ENCODE measurements at regions not wholly inside any gene's neighbourhood (a gene's known extent, or its start where the extent isn't known, plus 50 kb on each side); places are given as distances from the start of the nearest gene placed in this dataset.

DNA sequence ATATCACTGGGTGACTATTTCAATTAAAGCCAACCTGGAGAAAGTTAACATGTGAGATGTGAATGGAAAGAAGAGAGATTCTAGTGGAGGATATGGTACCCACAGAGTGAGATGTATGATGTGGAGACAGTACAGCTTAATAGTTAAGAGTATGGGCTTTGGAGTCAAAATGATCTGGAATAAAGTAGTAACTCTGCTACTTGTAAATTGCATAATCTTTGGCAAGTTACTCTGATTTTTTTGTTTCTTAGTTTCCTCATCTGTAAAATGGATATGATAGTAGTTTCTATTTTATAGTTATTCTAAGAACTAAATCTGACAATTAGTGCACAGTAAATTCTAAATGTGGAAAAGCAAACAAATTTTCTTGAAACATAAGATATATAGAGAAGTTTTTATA lies 79.2 kb downstream of the ISOC1 start:
- Histone ChIP-seq H3K79me1 (ENCODE audit: low read depth, low read length) (no peaks in the 10 kb centered on the region), H3K27ac (replicated peaks; ENCODE audit: low read length) (no peak overlapping the region), H4K8ac (ENCODE audit: low read depth, low read length) (no peak overlapping the region), H3K4me1 (ENCODE audit: control insufficient read depth in 2 of 2, insufficient read depth in 1 of 2, low read depth in 1 of 2, low read length in 2 of 2) (no peaks in the 10 kb centered on the region), H2BK12ac (ENCODE audit: low read length) (no peak overlapping the region), H2BK15ac (ENCODE audit: low read length) (no peak overlapping the region), H3K9ac (ENCODE audit: low read depth, low read length, poor library complexity) (no peak overlapping the region), H3K23ac (ENCODE audit: low read depth, low read length, poor library complexity) (no peak overlapping the region), H3K36me3 (replicated peaks in 1 of 2; ENCODE audit: control insufficient read depth in 2 of 2, insufficient read depth in 2 of 2, low read length in 2 of 2) (no peaks in the 10 kb centered on the region), H3K4me3 (ENCODE audit: low read length in 2 of 2) (no peak overlapping the region), H2BK120ac (ENCODE audit: low read depth, low read length) (no peak overlapping the region), H2BK5ac (ENCODE audit: low read length) (no peak overlapping the region), H3K14ac (ENCODE audit: low read length) (no peak overlapping the region), H3K9me3 (replicated peaks in 1 of 2; ENCODE audit: control insufficient read depth in 2 of 2, insufficient read depth in 1 of 2, low read depth in 1 of 2, low read length in 2 of 2) (no peaks in the 10 kb centered on the region), H3K27me3 (ENCODE audit: control insufficient read depth in 3 of 3, insufficient read depth in 3 of 3, low read depth in 1 of 3, low read length in 3 of 3) (no peaks in the 10 kb centered on the region), H2AK5ac (ENCODE audit: low read depth, low read length) (no peak overlapping the region), H4K91ac (ENCODE audit: low read depth, low read length, poor library complexity) (no peak overlapping the region), H3K4ac (ENCODE audit: low read length) (no peak overlapping the region), H3K18ac (ENCODE audit: low read length) (no peak overlapping the region), H3K4me2 (ENCODE audit: insufficient read depth, low read length, poor library complexity, severe bottlenecking) (no peak overlapping the region), H2AFZ (ENCODE audit: low read length) (no peak overlapping the region)
- DNase-seq (ENCODE audit: low spot score): no peak

DNA sequence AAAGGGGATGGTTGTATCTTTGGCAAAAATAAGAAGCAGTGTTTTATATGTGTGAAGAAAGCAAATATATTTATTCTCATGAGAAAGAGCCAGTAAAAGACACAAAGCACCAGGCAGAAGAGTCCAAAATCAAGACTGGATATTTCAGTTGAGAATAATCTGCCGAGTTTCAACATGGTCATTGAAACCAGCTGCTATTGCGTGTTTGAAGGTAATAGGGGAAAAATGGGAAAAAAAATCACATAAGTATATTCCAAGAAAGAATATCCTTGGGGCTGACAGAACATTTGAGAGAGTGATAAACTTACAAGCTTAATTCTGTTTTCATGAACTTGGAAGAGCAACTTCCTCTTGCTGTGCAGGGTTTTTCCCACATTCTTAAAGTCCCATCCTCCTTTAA lies 79.9 kb downstream of the ISOC1 start:
- Histone ChIP-seq H2BK15ac (ENCODE audit: low read length) (no peak overlapping the region), H3K23ac (ENCODE audit: low read depth, low read length, poor library complexity) (no peak overlapping the region), H2AFZ (ENCODE audit: low read length) (no peak overlapping the region), H3K4me1 (ENCODE audit: control insufficient read depth in 2 of 2, insufficient read depth in 1 of 2, low read depth in 1 of 2, low read length in 2 of 2) (no peaks in the 10 kb centered on the region), H3K4ac (ENCODE audit: low read length) (no peak overlapping the region), H3K79me1 (ENCODE audit: low read depth, low read length) (no peaks in the 10 kb centered on the region), H2BK5ac (ENCODE audit: low read length) (no peak overlapping the region), H2BK120ac (ENCODE audit: low read depth, low read length) (no peak overlapping the region), H3K27ac (replicated peaks; ENCODE audit: low read length) (no peak overlapping the region), H2AK5ac (ENCODE audit: low read depth, low read length) (no peak overlapping the region), H2BK12ac (ENCODE audit: low read length) (no peak overlapping the region), H3K4me3 (ENCODE audit: low read length in 2 of 2) (no peak overlapping the region), H3K14ac (ENCODE audit: low read length) (no peak overlapping the region), H3K18ac (ENCODE audit: low read length) (no peak overlapping the region), H3K36me3 (replicated peaks in 1 of 2; ENCODE audit: control insufficient read depth in 2 of 2, insufficient read depth in 2 of 2, low read length in 2 of 2) (no peaks in the 10 kb centered on the region), H3K27me3 (ENCODE audit: control insufficient read depth in 3 of 3, insufficient read depth in 3 of 3, low read depth in 1 of 3, low read length in 3 of 3) (no peaks in the 10 kb centered on the region), H3K9ac (ENCODE audit: low read depth, low read length, poor library complexity) (no peak overlapping the region), H3K9me3 (replicated peaks in 1 of 2; ENCODE audit: control insufficient read depth in 2 of 2, insufficient read depth in 1 of 2, low read depth in 1 of 2, low read length in 2 of 2) (no peaks in the 10 kb centered on the region), H4K91ac (ENCODE audit: low read depth, low read length, poor library complexity) (no peak overlapping the region), H4K8ac (ENCODE audit: low read depth, low read length) (no peak overlapping the region), H3K4me2 (ENCODE audit: insufficient read depth, low read length, poor library complexity, severe bottlenecking) (no peak overlapping the region)
- WGBS, 2 donors (ENCODE audit: extremely low coverage in 2 of 2, insufficient read length in 2 of 2, insufficient replicate concordance in 1 of 2): no CpG with 5 or more reads among the region's 2 CpGs
- DNase-seq (ENCODE audit: low spot score): no peak

DNA sequence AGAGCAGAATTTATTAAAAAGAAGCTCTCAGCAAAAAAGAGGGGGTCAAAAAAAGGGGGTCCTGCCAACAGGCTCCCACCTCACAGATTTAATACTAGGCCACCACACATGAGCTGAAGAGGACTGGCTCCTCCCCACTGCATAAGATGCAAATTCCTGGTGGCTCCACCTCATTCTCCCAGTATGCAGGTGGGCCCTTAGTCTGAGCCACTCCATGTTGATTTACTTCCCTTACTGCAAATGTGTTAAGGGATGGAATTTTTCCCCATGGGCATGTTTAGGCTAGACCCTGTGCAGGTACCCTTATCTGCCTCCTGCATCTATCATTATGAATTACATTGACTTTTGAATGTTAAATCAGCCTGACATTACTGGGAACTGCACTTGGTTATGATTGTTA lies 82.9 kb downstream of the ISOC1 start:
- no peak for DNase-seq (ENCODE audit: low spot score)
- Histone ChIP-seq H2BK5ac (ENCODE audit: low read length) (no peak overlapping the region), H4K91ac (ENCODE audit: low read depth, low read length, poor library complexity) (no peak overlapping the region), H3K4ac (ENCODE audit: low read length) (no peak overlapping the region), H3K14ac (ENCODE audit: low read length) (no peak overlapping the region), H2BK12ac (ENCODE audit: low read length) (no peak overlapping the region), H2BK15ac (ENCODE audit: low read length) (no peak overlapping the region), H3K4me3 (ENCODE audit: low read length in 2 of 2) (no peak overlapping the region), H3K18ac (ENCODE audit: low read length) (no peak overlapping the region), H3K4me2 (ENCODE audit: insufficient read depth, low read length, poor library complexity, severe bottlenecking) (no peak overlapping the region), H3K9me3 (replicated peaks in 1 of 2; ENCODE audit: control insufficient read depth in 2 of 2, insufficient read depth in 1 of 2, low read depth in 1 of 2, low read length in 2 of 2) (no peaks in the 10 kb centered on the region), H3K4me1 (ENCODE audit: control insufficient read depth in 2 of 2, insufficient read depth in 1 of 2, low read depth in 1 of 2, low read length in 2 of 2) (no peaks in the 10 kb centered on the region), H3K79me1 (ENCODE audit: low read depth, low read length) (no peaks in the 10 kb centered on the region), H3K36me3 (replicated peaks in 1 of 2; ENCODE audit: control insufficient read depth in 2 of 2, insufficient read depth in 2 of 2, low read length in 2 of 2) (no peaks in the 10 kb centered on the region), H2AK5ac (ENCODE audit: low read depth, low read length) (no peak overlapping the region), H3K27ac (replicated peaks; ENCODE audit: low read length) (no peak overlapping the region), H2AFZ (ENCODE audit: low read length) (no peak overlapping the region), H3K23ac (ENCODE audit: low read depth, low read length, poor library complexity) (no peak overlapping the region), H3K9ac (ENCODE audit: low read depth, low read length, poor library complexity) (no peak overlapping the region), H3K27me3 (ENCODE audit: control insufficient read depth in 3 of 3, insufficient read depth in 3 of 3, low read depth in 1 of 3, low read length in 3 of 3) (no peaks in the 10 kb centered on the region), H4K8ac (ENCODE audit: low read depth, low read length) (no peak overlapping the region), H2BK120ac (ENCODE audit: low read depth, low read length) (no peak overlapping the region)

DNA sequence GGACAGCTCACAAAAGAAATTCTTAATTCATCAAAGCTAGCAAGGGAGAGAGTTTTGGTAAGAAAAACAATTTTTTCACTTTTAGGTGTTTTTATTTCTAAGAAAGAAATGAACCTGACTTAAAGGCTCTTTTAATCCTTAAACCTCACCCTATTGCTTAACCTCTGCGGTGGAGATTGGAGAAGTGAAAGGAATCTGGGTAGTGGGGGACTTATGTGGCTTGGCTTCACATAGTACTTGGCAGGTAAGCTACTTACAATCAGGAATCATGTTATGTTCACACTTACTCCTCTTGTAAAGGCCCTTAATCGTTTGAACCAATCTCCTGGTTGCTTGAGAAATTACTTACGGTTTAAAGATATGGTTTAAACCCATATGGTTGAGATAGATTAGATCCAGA lies 104.8 kb downstream of the ISOC1 start:
- Histone ChIP-seq H2AK5ac (ENCODE audit: low read depth, low read length) (no peak overlapping the region), H3K4ac (ENCODE audit: low read length) (no peak overlapping the region), H3K14ac (ENCODE audit: low read length) (no peak overlapping the region), H3K18ac (ENCODE audit: low read length) (no peak overlapping the region), H3K9ac (ENCODE audit: low read depth, low read length, poor library complexity) (no peak overlapping the region), H3K4me2 (ENCODE audit: insufficient read depth, low read length, poor library complexity, severe bottlenecking) (no peak overlapping the region), H2BK5ac (ENCODE audit: low read length) (no peak overlapping the region), H3K23ac (ENCODE audit: low read depth, low read length, poor library complexity) (no peak overlapping the region), H3K9me3 (replicated peaks in 1 of 2; ENCODE audit: control insufficient read depth in 2 of 2, insufficient read depth in 1 of 2, low read depth in 1 of 2, low read length in 2 of 2) (no peaks in the 10 kb centered on the region), H2AFZ (ENCODE audit: low read length) (no peak overlapping the region), H3K36me3 (replicated peaks in 1 of 2; ENCODE audit: control insufficient read depth in 2 of 2, insufficient read depth in 2 of 2, low read length in 2 of 2) (no peaks in the 10 kb centered on the region), H3K27me3 (ENCODE audit: control insufficient read depth in 3 of 3, insufficient read depth in 3 of 3, low read depth in 1 of 3, low read length in 3 of 3) (no peaks in the 10 kb centered on the region), H4K91ac (ENCODE audit: low read depth, low read length, poor library complexity) (no peak overlapping the region), H3K27ac (replicated peaks; ENCODE audit: low read length) (no peak overlapping the region), H4K8ac (ENCODE audit: low read depth, low read length) (no peak overlapping the region), H3K4me3 (ENCODE audit: low read length in 2 of 2) (no peak overlapping the region), H2BK12ac (ENCODE audit: low read length) (no peak overlapping the region), H2BK15ac (ENCODE audit: low read length) (no peak overlapping the region), H2BK120ac (ENCODE audit: low read depth, low read length) (no peak overlapping the region), H3K4me1 (ENCODE audit: control insufficient read depth in 2 of 2, insufficient read depth in 1 of 2, low read depth in 1 of 2, low read length in 2 of 2) (no peaks in the 10 kb centered on the region), H3K79me1 (ENCODE audit: low read depth, low read length) (no peaks in the 10 kb centered on the region)
- no peak for DNase-seq (ENCODE audit: low spot score)
- WGBS, 2 donors (ENCODE audit: extremely low coverage in 2 of 2, insufficient read length in 2 of 2, insufficient replicate concordance in 1 of 2): no CpG with 5 or more reads among the region's 3 CpGs
